ENCODE measurements at regions not wholly inside any gene's neighbourhood (a gene's known extent, or its start where the extent isn't known, plus 50 kb on each side); places are given as distances from the start of the nearest gene placed in this dataset.

DNA sequence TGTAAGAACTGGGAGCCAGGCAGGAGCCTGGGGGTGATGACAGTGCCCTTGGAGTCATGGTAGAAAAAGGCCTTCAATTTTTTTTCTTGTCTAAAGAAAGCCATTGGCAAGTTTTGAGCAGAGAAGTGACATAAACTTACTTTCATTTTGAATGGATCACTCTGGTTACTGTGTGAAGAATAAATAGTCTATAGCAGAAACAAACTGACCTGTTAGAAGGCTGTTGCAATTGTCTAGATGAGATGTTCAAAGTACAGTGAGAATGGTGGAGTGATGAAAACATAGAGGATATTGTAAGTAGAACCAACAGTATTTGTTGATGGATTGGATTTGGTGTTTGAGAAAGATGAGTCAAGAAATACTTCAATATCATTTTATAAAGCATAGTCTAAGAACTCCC lies 439.9 kb downstream of the TBL1XR1 start:
- Histone ChIP-seq H3K27ac (no peak overlapping the region), H3K9me3 (no peaks in the 10 kb centered on the region), H3K27me3 (no peaks in the 10 kb centered on the region), H3K4me1 (no peaks in the 10 kb centered on the region), H3K4me3 (no peak overlapping the region), H3K36me3 (no peaks in the 10 kb centered on the region)
- TF ChIP-seq, protein P1, sequence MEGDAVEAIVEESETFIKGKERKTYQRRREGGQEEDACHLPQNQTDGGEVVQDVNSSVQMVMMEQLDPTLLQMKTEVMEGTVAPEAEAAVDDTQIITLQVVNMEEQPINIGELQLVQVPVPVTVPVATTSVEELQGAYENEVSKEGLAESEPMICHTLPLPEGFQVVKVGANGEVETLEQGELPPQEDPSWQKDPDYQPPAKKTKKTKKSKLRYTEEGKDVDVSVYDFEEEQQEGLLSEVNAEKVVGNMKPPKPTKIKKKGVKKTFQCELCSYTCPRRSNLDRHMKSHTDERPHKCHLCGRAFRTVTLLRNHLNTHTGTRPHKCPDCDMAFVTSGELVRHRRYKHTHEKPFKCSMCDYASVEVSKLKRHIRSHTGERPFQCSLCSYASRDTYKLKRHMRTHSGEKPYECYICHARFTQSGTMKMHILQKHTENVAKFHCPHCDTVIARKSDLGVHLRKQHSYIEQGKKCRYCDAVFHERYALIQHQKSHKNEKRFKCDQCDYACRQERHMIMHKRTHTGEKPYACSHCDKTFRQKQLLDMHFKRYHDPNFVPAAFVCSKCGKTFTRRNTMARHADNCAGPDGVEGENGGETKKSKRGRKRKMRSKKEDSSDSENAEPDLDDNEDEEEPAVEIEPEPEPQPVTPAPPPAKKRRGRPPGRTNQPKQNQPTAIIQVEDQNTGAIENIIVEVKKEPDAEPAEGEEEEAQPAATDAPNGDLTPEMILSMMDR (IDR thresholded peaks at IDR 0.05), result no peak
- no peak for DNase-seq
- intact Hi-C loops (cut with DNase I; ENCODE audit: low total_unique reads), result no loop called here

DNA sequence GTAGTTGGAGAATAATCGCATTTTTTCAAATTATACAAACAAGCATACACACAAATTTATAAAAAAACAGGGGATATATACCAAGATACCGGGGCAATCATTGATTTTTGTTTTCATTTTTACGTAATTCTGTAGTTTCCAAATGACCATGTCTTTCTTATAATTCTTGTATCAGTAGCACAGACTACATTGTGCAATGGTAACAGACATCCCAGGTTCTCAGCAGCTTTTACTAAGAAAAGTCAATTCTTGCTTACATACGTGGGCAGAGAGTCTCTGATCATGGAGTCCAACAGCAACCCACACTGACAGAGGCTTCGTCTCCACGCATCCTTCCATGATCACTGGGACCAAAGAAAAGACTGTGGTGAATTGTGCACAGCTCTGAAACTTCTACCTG lies 441.3 kb downstream of the TBL1XR1 start:
- Histone ChIP-seq H3K4me3 (no peak overlapping the region), H3K9me3 (no peaks in the 10 kb centered on the region), H3K27me3 (no peaks in the 10 kb centered on the region), H3K27ac (no peak overlapping the region), H3K36me3 (no peaks in the 10 kb centered on the region), H3K4me1 (no peaks in the 10 kb centered on the region)
- TF ChIP-seq, protein P1 (IDR thresholded peaks at IDR 0.05), result no peak
- no peak for DNase-seq
- intact Hi-C loops (cut with DNase I; ENCODE audit: low total_unique reads), result no loop called here

DNA sequence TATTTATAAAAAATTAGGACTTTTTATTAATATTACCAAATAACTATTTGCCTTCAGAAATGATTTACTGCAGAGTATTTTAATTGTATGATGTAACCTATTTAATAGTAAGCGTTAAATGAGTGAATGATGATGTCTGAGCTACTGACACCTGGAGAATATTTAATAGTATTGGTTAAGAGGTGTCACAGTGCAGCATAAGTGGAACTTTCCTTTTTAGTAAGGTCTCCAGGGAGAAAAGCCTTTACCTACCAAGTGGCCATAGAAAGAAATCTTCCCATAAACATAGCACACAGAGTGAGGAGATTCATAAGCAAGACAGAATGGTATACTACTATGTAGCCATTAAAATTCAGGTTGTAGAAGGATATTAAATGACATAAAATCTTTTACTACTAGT lies 441.7 kb downstream of the TBL1XR1 start:
- no peaks in the 10 kb centered on the region for H3K4me1 ChIP-seq
- H3K36me3 ChIP-seq, result no peaks in the 10 kb centered on the region
- intact Hi-C loops (cut with DNase I; ENCODE audit: low total_unique reads), result no loop called here
- H3K9me3 ChIP-seq, result no peaks in the 10 kb centered on the region
- H3K27me3 ChIP-seq, result no peaks in the 10 kb centered on the region
- DNase-seq, result no peak
- H3K27ac ChIP-seq, result no peak overlapping the region
- H3K4me3 ChIP-seq, result no peak overlapping the region
- TF ChIP-seq, protein P1 (IDR thresholded peaks at IDR 0.05), result no peak

DNA sequence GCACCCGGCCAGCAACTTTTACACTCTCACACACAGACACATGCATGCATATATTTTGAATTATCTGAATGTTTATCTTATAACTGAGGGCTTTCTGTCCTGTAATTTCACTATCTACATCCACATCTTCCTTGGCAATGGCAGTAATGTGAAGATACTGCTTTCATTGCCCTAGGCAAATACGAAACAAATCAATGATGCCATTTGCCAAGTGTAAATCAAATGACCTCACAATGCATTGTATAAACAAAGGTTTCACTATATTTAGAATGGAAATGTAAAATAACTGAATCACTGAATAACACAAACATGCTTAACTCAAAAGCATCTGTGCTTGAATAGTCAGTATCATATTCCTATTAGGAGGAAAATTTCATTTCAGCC lies 455.6 kb downstream of the TBL1XR1 start:
- no peak overlapping the region for H3K27ac ChIP-seq
- no peaks in the 10 kb centered on the region for H3K4me1 ChIP-seq
- no peaks in the 10 kb centered on the region for H3K36me3 ChIP-seq
- no peak for DNase-seq
- no peaks in the 10 kb centered on the region for H3K27me3 ChIP-seq
- TF ChIP-seq, protein P1 (IDR thresholded peaks at IDR 0.05), result no peak
- no peak overlapping the region for H3K4me3 ChIP-seq
- intact Hi-C loops (cut with DNase I; ENCODE audit: low total_unique reads), result no loop called here
- no peaks in the 10 kb centered on the region for H3K9me3 ChIP-seq

DNA sequence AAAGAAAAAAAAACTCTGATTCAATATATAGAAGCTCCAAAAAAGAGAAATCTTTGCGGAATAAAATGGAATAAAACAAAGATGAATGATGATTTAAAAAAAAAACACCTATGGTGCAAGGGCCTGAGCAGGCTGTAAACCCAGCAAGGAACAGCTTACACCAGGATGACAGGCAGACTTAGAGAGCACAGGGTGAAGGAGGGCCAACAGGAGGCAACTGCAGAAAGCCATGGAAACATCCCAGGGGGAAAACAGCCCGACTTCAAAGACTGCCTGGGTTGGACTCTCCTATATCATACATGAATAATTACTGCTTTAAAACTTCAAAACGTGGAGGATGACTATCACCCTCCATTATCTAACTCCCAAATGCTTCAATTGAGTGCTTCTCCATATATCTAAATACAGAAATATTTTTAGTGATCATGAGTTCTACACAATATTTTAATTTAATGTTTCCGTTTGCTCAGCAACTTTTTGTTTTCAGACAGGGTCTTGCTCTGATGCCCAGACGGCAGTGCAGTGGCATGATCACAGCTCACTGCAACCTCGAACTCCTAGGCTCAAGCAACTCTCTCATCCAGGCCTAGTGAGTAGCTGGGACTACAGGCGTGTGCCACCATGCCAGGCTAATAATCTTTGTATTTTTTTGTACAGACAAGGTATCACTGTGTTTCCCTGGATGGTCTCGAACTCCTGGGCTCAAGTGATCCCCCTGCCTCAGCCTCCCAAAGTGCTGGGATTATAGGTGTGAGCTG lies 456.2 kb downstream of the TBL1XR1 start:
- TF ChIP-seq, protein P1 (IDR thresholded peaks at IDR 0.05), result no peak
- Histone ChIP-seq H3K9me3 (no peaks in the 10 kb centered on the region), H3K4me3 (no peak overlapping the region), H3K36me3 (no peaks in the 10 kb centered on the region), H3K4me1 (no peaks in the 10 kb centered on the region), H3K27me3 (no peaks in the 10 kb centered on the region), H3K27ac (no peak overlapping the region)
- intact Hi-C loops (cut with DNase I; ENCODE audit: low total_unique reads), result no loop called here
- no peak for DNase-seq

DNA sequence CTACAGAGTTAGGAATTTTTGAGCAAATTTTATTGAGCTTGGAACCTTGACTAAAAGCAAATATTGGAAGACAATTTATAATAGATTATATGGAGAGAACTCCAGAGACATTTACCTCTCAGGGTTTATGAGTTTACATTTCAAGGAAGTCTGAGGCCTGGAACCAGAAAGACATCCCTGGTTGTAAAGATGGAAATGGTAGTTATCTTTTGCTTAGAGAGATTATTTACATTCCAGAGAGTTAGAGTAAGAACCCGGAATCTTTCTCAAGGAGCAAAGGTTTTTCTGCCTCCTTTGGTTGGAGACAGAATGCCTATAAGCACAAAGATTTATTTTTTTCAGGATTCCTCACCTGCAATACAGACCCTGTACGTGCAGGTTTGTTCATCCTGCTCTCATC lies 458.1 kb downstream of the TBL1XR1 start:
- no peaks in the 10 kb centered on the region for H3K27me3 ChIP-seq
- H3K36me3 ChIP-seq, result no peaks in the 10 kb centered on the region
- H3K27ac ChIP-seq, result no peak overlapping the region
- DNase-seq, result no peak
- H3K4me1 ChIP-seq, result no peaks in the 10 kb centered on the region
- TF ChIP-seq, protein P1 (IDR thresholded peaks at IDR 0.05), result no peak
- no peaks in the 10 kb centered on the region for H3K9me3 ChIP-seq
- intact Hi-C loops (cut with DNase I; ENCODE audit: low total_unique reads), result no loop called here
- H3K4me3 ChIP-seq, result no peak overlapping the region
